Adipocyte (in vitro differentiated cells): ENCODE measurements at regions not wholly inside any gene's neighbourhood (a gene's known extent, or its start where the extent isn't known, plus 50 kb on each side); places are given as distances from the start of the nearest gene placed in this dataset.

Experiments
- DNase-seq: peaks from one replicate; pipeline ENCODE4 v3.0.0-alpha.2; 2015; ENCODE audit warnings: low read depth
- H3K27me3 ChIP-seq: replicated peaks from 2 replicates; pipeline ENCODE4 v1.7.0; 2013; ENCODE audit warnings: mild to moderate bottlenecking, low read length, moderate library complexity; ENCODE audit not compliant: control insufficient read depth, insufficient read depth
- H3K36me3 ChIP-seq: 2 replicates; pipeline ENCODE4 v1.7.0; 2013; ENCODE audit warnings: low read length, mild to moderate bottlenecking, moderate library complexity; ENCODE audit not compliant: control insufficient read depth, insufficient read depth, severe bottlenecking
- H3K4me1 ChIP-seq: 2 replicates; pipeline ENCODE4 v1.7.0; 2013; ENCODE audit warnings: mild to moderate bottlenecking, low read length, moderate library complexity; ENCODE audit not compliant: control insufficient read depth, insufficient read depth
- H3K4me3 ChIP-seq: 2 replicates; pipeline ENCODE4 v1.7.0; 2013; ENCODE audit warnings: mild to moderate bottlenecking, low read length, moderate library complexity
- H3K9ac ChIP-seq: 2 replicates; pipeline ENCODE4 v1.7.0; 2013; ENCODE audit warnings: mild to moderate bottlenecking, low read length, moderate library complexity
- H3K9me3 ChIP-seq: 2 replicates; pipeline ENCODE4 v1.7.0; 2013; ENCODE audit warnings: mild to moderate bottlenecking, low read length, moderate library complexity; ENCODE audit not compliant: control insufficient read depth

DNA sequence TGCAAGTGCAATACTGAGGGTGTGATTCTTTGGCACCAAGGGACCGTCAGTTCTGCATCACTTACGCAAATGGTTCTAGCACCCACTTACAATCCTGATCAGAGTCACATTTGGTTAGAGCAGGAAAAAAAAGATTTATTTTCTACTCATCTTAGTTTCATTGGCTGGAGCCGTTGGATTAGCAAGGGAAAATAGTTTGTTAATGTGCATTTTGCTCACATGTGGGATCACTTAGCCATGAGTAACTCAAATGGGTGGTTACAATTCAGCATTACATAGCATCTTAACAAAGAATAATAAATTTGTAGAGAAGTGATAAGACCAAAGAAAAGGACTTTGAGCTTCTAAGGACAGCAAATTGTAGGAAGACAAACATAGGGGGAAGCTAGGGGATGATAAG, 216.9 kb downstream of the AUH start:
- H3K36me3 ChIP-seq, result no peaks in the 10 kb centered on the region
- peaks cover 3% of the 10 kb centered on the region for H3K4me1 ChIP-seq
- no peak overlapping the region for H3K4me3 ChIP-seq
- H3K9ac ChIP-seq, result no peak overlapping the region
- no peaks in the 10 kb centered on the region for H3K27me3 ChIP-seq
- peak; percentile 48 for DNase-seq
- peaks cover 5% of the 10 kb centered on the region for H3K9me3 ChIP-seq

DNA sequence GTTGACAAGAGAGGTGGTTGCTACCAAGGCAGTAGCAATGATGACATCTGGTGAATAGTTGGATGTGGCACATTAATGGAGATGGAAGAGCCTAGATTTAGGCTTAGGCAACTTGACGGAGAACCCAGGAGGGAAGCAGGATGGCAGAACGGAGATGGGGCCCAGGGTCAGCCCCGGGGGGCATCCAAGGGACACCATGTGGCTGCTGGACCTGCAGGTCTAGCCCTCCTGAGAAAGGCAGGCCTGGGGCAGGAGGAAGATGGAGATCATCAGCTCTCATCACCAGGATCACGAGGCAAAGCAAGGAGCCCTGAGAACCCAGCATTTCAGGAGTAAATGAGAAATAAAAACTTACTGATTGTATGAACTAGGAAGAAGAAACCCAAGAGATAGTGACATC, 216.2 kb downstream of the AUH start:
- Histone ChIP-seq H3K36me3 (no peaks in the 10 kb centered on the region), H3K9me3 (peaks cover 5% of the 10 kb centered on the region), H3K4me1 (peaks cover 3% of the 10 kb centered on the region), H3K9ac (no peak overlapping the region), H3K27me3 (no peaks in the 10 kb centered on the region), H3K4me3 (no peak overlapping the region)
- DNase-seq, result no peak

DNA sequence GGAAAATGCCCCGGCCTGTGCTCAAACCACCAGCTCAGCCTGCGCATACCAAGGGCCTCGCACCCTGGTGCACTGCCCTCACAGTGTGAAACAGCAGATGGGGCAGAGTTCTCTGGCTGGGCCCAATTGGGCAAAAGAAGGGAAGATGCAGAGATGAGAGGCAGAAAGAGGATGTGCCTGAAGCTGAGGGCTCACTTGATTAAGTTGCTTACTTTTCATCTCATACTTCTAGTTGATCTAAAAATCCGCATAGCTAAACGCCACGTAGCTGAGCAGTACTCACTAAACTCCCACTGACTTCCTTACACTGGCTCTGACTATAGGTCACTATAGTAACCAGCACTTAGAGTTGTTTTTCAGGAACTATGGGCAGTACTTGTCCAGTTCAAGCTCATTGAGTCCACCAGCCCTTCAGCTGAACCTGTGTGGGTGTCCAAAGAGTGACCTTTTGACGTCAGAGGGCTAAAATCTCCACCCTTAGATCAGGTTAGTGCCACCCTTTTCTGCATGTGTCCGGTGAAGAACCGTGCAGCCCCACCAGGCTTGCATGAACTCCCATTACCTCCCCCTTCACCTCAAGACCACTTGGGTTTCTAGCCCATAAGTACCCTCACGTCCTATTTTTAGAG, 215.2 kb downstream of the AUH start:
- Histone ChIP-seq H3K4me1 (peaks cover 3% of the 10 kb centered on the region), H3K9ac (no peak overlapping the region), H3K4me3 (no peak overlapping the region), H3K27me3 (no peaks in the 10 kb centered on the region), H3K9me3 (peaks cover 5% of the 10 kb centered on the region), H3K36me3 (no peaks in the 10 kb centered on the region)
- DNase-seq, result no peak

DNA sequence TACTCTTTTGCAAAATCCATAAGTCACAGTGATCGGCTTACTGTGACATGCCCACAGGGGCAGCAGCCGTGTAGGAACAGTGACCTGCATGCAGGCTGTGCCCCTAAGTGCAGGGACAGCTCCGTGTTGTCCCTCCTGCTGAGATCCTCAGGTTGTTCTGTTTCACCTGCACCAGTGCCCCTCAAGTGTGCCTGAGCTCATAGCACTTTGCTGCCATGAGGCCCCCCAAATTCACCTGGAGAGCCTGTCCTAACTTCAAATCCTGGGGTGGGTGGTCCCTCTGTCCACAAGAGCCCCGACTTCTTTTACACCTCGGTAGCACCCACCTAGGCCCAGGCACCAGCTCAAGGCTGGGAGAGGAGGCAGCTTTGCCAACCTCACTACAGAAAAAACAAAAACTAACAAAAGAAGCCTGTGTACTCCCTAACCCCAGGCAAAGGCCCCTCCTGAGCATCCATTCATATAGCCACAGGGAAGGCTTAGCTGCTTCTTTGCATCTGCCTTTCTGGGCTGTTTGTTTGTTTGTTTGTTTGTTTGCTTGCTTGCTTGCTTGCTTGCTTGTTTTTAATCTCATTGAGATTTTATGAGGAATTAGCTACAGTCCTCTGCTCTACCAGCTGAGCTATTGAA, 214.5 kb downstream of the AUH start:
- DNase-seq, result no peak
- no peaks in the 10 kb centered on the region for H3K36me3 ChIP-seq
- peaks cover 5% of the 10 kb centered on the region for H3K9me3 ChIP-seq
- no peak overlapping the region for H3K4me3 ChIP-seq
- no peak overlapping the region for H3K9ac ChIP-seq
- H3K4me1 ChIP-seq, result peaks cover 3% of the 10 kb centered on the region
- H3K27me3 ChIP-seq, result no peaks in the 10 kb centered on the region

DNA sequence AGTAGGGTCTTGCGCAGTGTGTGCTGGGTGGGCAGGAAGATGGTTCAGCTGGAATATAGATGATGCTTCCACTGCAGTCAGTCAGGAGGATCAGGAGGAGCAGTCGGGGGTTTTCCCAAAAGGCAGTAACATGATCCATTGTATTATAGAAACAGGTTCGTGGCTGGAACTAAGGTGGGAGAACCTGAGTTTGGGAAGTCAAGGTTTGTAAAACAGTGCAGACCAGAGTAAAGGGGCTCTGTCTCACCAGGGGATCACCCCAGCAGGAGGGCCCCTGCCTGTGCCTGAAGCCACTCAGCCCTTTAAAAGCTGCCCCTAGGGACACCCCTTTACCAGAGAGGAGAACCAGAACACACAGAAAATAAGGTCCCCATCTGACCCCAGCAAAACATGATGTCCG, 213.4 kb downstream of the AUH start:
- H3K27me3 ChIP-seq, result no peaks in the 10 kb centered on the region
- peaks cover 3% of the 10 kb centered on the region for H3K4me1 ChIP-seq
- no peaks in the 10 kb centered on the region for H3K36me3 ChIP-seq
- DNase-seq, result no peak
- no peak overlapping the region for H3K4me3 ChIP-seq
- H3K9me3 ChIP-seq, result peaks cover 5% of the 10 kb centered on the region
- H3K9ac ChIP-seq, result no peak overlapping the region

DNA sequence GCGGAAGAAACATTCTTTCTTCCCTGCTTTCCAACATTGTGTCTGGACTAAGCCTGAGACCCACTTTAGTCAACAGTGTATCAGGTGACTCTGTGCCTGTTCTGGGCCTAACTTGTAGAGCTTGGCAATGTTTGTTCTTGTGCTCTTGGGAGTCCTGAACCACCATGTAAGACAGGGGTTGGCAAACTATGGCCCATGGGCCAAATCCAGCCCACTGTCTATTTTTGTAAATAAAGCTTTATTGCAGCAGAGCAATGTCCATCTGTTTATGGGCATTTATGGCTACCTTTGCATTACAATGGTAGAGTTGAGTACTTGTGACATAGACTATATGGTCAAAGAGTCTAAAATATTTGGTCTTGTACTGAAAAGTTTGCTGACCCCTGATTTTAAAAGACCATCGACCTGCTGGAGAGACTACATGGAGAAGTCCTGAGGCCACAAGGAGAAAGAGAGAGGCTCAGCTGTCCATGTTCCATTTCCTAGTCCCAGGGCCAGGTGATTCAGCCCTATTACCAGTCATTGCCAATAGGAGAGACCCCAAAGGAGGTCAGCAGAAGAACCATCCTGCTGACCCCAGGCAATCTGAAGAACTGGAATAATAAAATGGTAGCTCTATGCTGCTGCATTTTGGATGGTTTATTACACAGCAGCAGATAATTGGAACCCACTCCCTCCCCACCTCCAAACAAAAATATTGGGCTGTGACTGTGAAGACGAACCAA, 211.3 kb downstream of the AUH start:
- Histone ChIP-seq H3K4me3 (no peak overlapping the region), H3K36me3 (no peaks in the 10 kb centered on the region), H3K27me3 (no peaks in the 10 kb centered on the region), H3K4me1 (no peaks in the 10 kb centered on the region), H3K9me3 (peaks cover 5% of the 10 kb centered on the region), H3K9ac (no peak overlapping the region)
- no peak for DNase-seq

DNA sequence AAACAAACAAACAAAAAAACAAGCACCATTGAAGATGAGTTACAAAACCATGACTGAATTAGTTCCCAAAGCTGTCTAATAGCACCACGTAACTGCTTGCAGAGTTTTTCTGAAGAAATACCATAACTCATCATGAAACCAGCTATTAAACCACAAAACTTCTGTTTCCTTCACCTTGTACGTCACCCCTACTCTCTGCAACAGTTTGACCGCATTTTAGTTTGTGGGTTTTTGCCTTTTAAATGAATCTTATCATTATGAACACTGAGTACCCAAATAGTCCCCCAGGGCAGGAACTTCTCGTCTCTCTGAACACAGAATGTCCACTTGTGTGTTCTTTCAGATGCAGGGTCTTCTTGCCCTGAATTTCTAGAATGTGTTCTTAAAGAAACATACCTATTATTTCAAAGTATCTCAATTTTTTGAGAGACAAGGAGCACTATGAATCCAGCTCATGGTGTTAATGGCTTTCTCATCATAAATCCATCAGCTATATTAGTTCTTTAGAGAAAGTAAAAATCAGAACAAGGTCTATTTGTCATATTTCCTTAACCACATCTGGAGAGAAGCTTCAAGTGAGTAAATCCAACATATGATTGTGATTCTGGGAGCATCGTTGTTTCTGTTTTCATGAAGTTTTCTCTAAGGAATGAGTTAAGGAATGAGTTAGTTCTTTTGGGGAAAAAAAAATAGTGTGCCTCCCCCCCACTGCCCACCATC, 210.6 kb downstream of the AUH start:
- Histone ChIP-seq H3K27me3 (no peaks in the 10 kb centered on the region), H3K4me1 (no peaks in the 10 kb centered on the region), H3K9ac (no peak overlapping the region), H3K36me3 (no peaks in the 10 kb centered on the region), H3K4me3 (no peak overlapping the region), H3K9me3 (peaks cover 5% of the 10 kb centered on the region)
- DNase-seq, result peak; percentile 77

DNA sequence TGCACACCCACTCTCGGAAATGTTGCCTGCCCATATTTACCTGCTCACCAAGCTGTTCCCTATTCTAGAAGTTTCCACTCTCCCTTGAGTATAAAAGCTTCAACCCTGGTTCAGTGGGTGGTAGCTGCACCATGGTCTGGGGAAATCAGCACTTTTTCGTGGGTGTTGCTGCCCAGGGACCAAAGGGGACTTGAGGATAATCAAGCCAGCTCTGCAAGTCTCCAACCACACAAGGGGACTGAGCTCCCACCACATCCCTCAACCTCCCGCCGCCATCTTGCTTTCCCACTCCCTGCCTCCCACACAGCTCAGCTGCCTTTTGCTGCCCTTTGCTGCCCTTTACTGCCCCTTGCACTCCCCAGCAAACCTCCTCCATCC, 210.0 kb downstream of the AUH start:
- Histone ChIP-seq H3K4me3 (no peak overlapping the region), H3K27me3 (no peaks in the 10 kb centered on the region), H3K4me1 (no peaks in the 10 kb centered on the region), H3K36me3 (no peaks in the 10 kb centered on the region), H3K9ac (no peak overlapping the region), H3K9me3 (peaks cover 5% of the 10 kb centered on the region)
- no peak for DNase-seq

DNA sequence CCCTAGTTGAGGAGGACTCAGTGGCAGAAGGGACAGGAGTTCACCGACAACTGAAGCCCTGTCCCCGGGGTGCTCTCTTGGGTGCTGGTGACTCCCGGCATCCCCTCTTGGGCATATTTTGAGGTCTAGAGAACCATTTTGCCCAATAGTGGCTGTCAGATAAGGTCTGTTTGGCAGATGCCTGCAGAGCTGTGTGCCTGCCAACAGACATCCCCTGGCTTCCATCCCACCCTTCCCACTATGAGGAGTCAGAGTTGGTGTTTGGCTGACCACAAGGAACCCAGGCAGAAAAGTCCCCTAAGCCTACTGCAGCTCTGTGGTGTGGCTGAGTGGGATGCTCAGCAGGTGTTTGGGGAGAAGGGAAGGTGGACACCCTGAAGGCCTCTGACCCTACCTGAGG, 207.0 kb downstream of the AUH start:
- no peaks in the 10 kb centered on the region for H3K36me3 ChIP-seq
- H3K4me3 ChIP-seq, result no peak overlapping the region
- H3K9me3 ChIP-seq, result no peaks in the 10 kb centered on the region
- no peak for DNase-seq
- no peak overlapping the region for H3K9ac ChIP-seq
- no peaks in the 10 kb centered on the region for H3K4me1 ChIP-seq
- no peaks in the 10 kb centered on the region for H3K27me3 ChIP-seq

DNA sequence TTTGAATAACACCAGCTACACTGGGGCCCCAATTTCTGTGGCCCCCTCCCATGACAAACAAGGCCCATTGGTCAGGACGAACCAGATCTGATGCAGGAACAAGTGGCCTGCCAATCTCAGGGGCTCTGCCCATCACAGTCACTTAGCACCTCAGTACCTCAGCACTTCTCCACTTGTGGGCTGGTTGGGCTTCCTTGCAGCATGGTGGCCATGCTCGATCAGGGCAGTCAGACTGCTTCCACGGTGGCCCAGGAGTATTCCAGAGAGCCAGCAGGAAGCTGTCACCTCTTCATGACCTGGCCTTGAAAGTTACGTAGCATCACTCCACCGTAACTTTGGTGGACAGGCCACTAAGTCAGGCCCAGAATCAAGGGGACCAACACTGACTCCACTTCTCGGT, 206.5 kb downstream of the AUH start:
- H3K27me3 ChIP-seq, result no peaks in the 10 kb centered on the region
- no peaks in the 10 kb centered on the region for H3K9me3 ChIP-seq
- no peaks in the 10 kb centered on the region for H3K36me3 ChIP-seq
- H3K4me3 ChIP-seq, result no peak overlapping the region
- no peak for DNase-seq
- H3K9ac ChIP-seq, result no peak overlapping the region
- H3K4me1 ChIP-seq, result no peaks in the 10 kb centered on the region

DNA sequence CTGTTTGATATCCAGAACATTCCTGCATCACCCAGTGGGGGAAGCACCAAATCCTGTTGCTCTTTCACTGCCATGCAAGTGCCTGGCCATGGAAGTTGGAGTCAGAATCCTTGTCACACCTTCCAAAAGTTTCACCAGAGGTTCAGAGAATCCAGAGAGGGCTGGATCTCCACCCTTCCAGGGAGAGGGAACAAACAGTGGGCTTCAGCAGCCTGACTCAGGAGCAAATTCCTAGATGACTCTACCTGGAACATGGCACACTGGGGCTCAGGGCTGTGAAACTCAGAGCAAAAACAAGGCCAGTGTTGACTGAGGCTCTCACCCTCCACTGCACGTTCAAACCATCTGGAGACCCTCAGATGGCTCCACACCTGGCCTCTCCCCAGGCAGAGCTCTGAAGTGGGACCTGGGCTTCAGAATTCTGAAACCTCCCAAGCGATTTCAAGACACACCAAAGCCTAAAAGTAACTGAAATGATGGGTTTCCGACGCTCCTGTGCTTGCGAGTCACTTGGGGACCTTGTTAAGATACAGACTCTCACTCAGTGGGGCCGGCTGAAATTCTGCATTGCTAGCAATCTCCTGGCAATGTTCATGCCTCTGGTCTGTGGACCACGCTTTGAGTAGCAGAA, 205.9 kb downstream of the AUH start:
- Histone ChIP-seq H3K36me3 (no peaks in the 10 kb centered on the region), H3K4me1 (no peaks in the 10 kb centered on the region), H3K9me3 (no peaks in the 10 kb centered on the region), H3K27me3 (no peaks in the 10 kb centered on the region), H3K4me3 (no peak overlapping the region), H3K9ac (no peak overlapping the region)
- DNase-seq, result no peak
